IMR-90 (cell line): ENCODE measurements at regions not wholly inside any gene's neighbourhood (a gene's known extent, or its start where the extent isn't known, plus 50 kb on each side); places are given as distances from the start of the nearest gene placed in this dataset.

Experiments
- ATAC-seq: fragments of 200-7000 bp; cut with Tn5 transposase; 2 replicates; pipeline ENCODE4 v1.9.1; 2020; ENCODE audit warnings: low read depth, mild to moderate bottlenecking, moderate library complexity
- BruUV-seq: library from RNA; stranded (reverse); fragments of 400-500 nt; replicated peaks from 2 replicates; lab custom pipeline; 2021; lab: Mats Ljungman, UMichigan
- CTCF ChIA-PET: fragments of 300-600 bp; formaldehyde crosslinking; extraction: SDS; loops from one replicate; lab custom pipeline; 2021; ENCODE audit warnings: antibody characterized with exemption; lab: Yijun Ruan, JAX
- POLR2A ChIA-PET: fragments of 300-600 bp; sonication (Branson Sonifier 250); formaldehyde crosslinking; loops from one replicate; lab custom pipeline; 2022; ENCODE audit warnings: antibody characterized with exemption; ENCODE audit not compliant: unreplicated experiment; lab: Charles Lee
- DNase-seq: peaks from one replicate; pipeline ENCODE4 v3.0.0; 2013
- H2AFZ ChIP-seq: replicated peaks from 2 replicates; pipeline ENCODE3; 2013; ENCODE audit warnings: low read length, mild to moderate bottlenecking; ENCODE audit not compliant: poor library complexity
- H2AK5ac ChIP-seq: 2 replicates; pipeline ENCODE4 v1.6.1; 2013; ENCODE audit warnings: low read depth, low read length, inconsistent platforms
- H2AK9ac ChIP-seq: replicated peaks from 2 replicates; pipeline ENCODE3; 2013; ENCODE audit warnings: mild to moderate bottlenecking, low read depth, low read length, moderate library complexity; ENCODE audit not compliant: poor library complexity
- H2BK120ac ChIP-seq: 2 replicates; pipeline ENCODE4 v1.6.1; 2013; ENCODE audit warnings: low read depth, low read length, inconsistent platforms
- H2BK15ac ChIP-seq: 3 replicates; pipeline ENCODE4 v1.6.1; 2013; ENCODE audit warnings: low read depth, low read length, inconsistent platforms
- H2BK20ac ChIP-seq: 2 replicates; pipeline ENCODE4 v1.6.1; 2013; ENCODE audit warnings: low read depth, mild to moderate bottlenecking, inconsistent platforms, low read length, moderate library complexity
- H2BK5ac ChIP-seq: 2 replicates; pipeline ENCODE4 v1.6.1; 2013; ENCODE audit warnings: mild to moderate bottlenecking, low read depth, low read length, inconsistent platforms; ENCODE audit not compliant: poor library complexity, severe bottlenecking
- H3K14ac ChIP-seq: replicated peaks from 2 replicates; pipeline ENCODE4 v1.6.1; 2013; ENCODE audit warnings: low read depth, low read length, inconsistent platforms
- H3K18ac ChIP-seq: 2 replicates; pipeline ENCODE4 v1.6.1; 2013; ENCODE audit warnings: low read depth, low read length, control low read depth
- H3K23ac ChIP-seq: 2 replicates; pipeline ENCODE4 v1.6.1; 2013; ENCODE audit warnings: low read depth, low read length, inconsistent platforms
- H3K27ac ChIP-seq: 2 replicates; pipeline ENCODE4 v1.5.1; 2013; ENCODE audit warnings: mild to moderate bottlenecking, control low read depth, low read length; ENCODE audit not compliant: insufficient read depth
- H3K27me3 ChIP-seq: 2 replicates; pipeline ENCODE4 v1.6.1; 2013; ENCODE audit warnings: low read length; ENCODE audit not compliant: control insufficient read depth, insufficient read depth
- H3K36me3 ChIP-seq: 2 replicates; pipeline ENCODE4 v1.6.1; 2013; ENCODE audit warnings: low read length, mixed read lengths; ENCODE audit not compliant: control insufficient read depth, insufficient read depth
- H3K4ac ChIP-seq: 2 replicates; pipeline ENCODE4 v1.6.1; 2013; ENCODE audit warnings: low read depth, low read length, inconsistent platforms
- H3K4me1 ChIP-seq: 2 replicates; pipeline ENCODE4 v1.6.1; 2013; ENCODE audit warnings: low read length, mixed read lengths; ENCODE audit not compliant: control insufficient read depth, insufficient read depth
- H3K4me2 ChIP-seq: 2 replicates; pipeline ENCODE4 v1.6.1; 2013; ENCODE audit warnings: low read depth, mild to moderate bottlenecking, control low read depth, low read length, moderate library complexity
- H3K4me3 ChIP-seq: 2 replicates; pipeline ENCODE4 v1.5.1; 2013; ENCODE audit warnings: low read depth, mild to moderate bottlenecking, control low read depth, low read length, moderate library complexity; ENCODE audit not compliant: insufficient read depth
- H3K56ac ChIP-seq: 2 replicates; pipeline ENCODE4 v1.6.1; 2013; ENCODE audit warnings: low read length, inconsistent platforms; ENCODE audit not compliant: insufficient read depth; ENCODE audit errors: extremely low read depth
- H3K79me1 ChIP-seq, 2 experiments: 2 replicates each; pipeline ENCODE4 v1.6.1; 2013; ENCODE audit warnings: low read length in 2 of 2, inconsistent platforms in 1 of 2, low read depth in 1 of 2
- H3K9ac ChIP-seq: 2 replicates; pipeline ENCODE4 v1.6.1; 2013; ENCODE audit warnings: low read depth, low read length, control low read depth
- H3K9me1 ChIP-seq: 2 replicates; pipeline ENCODE4 v1.6.1; 2013; ENCODE audit warnings: low read length, inconsistent platforms; ENCODE audit not compliant: insufficient read depth
- H3K9me3 ChIP-seq: 2 replicates; pipeline ENCODE4 v1.6.1; 2013; ENCODE audit warnings: low read length; ENCODE audit not compliant: control insufficient read depth, insufficient read depth
- H4K20me1 ChIP-seq: 2 replicates; pipeline ENCODE4 v1.6.1; 2013; ENCODE audit warnings: low read length, inconsistent platforms; ENCODE audit not compliant: insufficient read depth
- H4K5ac ChIP-seq: 2 replicates; pipeline ENCODE4 v1.6.1; 2013; ENCODE audit warnings: mild to moderate bottlenecking, low read depth, low read length, control low read depth
- H4K8ac ChIP-seq, 2 experiments: 2 replicates each; pipeline ENCODE4 v1.6.1; 2013; ENCODE audit warnings: low read depth in 2 of 2, low read length in 2 of 2, control low read depth in 1 of 2, inconsistent platforms in 1 of 2
- H4K91ac ChIP-seq: 2 replicates; pipeline ENCODE4 v1.6.1; 2013; ENCODE audit warnings: low read depth, low read length, inconsistent platforms; ENCODE audit not compliant: insufficient read depth
- BHLHE40 ChIP-seq: fragments of 150-350 bp; IDR thresholded peaks from 2 replicates; pipeline ENCODE4 v1.6.1; 2016; ENCODE audit warnings: mild to moderate bottlenecking, low read depth, low read length
- CEBPB ChIP-seq: IDR thresholded peaks from 2 replicates; pipeline ENCODE4 v1.6.1; 2012; ENCODE audit warnings: low read depth, low read length, improper control_type of control experiment
- CHD1 ChIP-seq: IDR thresholded peaks from 2 replicates; pipeline ENCODE4 v1.6.1; 2012; ENCODE audit warnings: low read depth, low read length, improper control_type of control experiment
- FOS ChIP-seq: fragments of 150-350 bp; IDR thresholded peaks from 2 replicates; pipeline ENCODE4 v1.6.1; 2016; ENCODE audit warnings: low read depth, low read length
- MAFK ChIP-seq: IDR thresholded peaks from 2 replicates; pipeline ENCODE4 v1.6.1; 2012; ENCODE audit warnings: low read depth, low read length, improper control_type of control experiment
- MAZ ChIP-seq: IDR thresholded peaks from 2 replicates; pipeline ENCODE4 v1.6.1; 2012; ENCODE audit warnings: low read depth, mild to moderate bottlenecking, low read length, improper control_type of control experiment, moderate library complexity, borderline replicate concordance
- MXI1 ChIP-seq: IDR thresholded peaks from 2 replicates; pipeline ENCODE4 v1.6.1; 2012; ENCODE audit warnings: low read depth, mild to moderate bottlenecking, low read length, moderate library complexity, borderline replicate concordance
- NFE2L2 ChIP-seq: fragments of 150-350 bp; IDR thresholded peaks from 2 replicates; pipeline ENCODE4 v1.6.1; 2016; ENCODE audit warnings: low read depth, mild to moderate bottlenecking, low read length
- RAD21 ChIP-seq: IDR thresholded peaks from 2 replicates; pipeline ENCODE4 v1.6.1; 2012; ENCODE audit warnings: low read length, improper control_type of control experiment
- RCOR1 ChIP-seq: IDR thresholded peaks from 2 replicates; pipeline ENCODE4 v1.6.1; 2012; ENCODE audit warnings: mild to moderate bottlenecking, low read length, improper control_type of control experiment; ENCODE audit not compliant: insufficient replicate concordance
- RFX5 ChIP-seq: IDR thresholded peaks from 2 replicates; pipeline ENCODE4 v1.8.0; 2012; ENCODE audit warnings: low read depth, mild to moderate bottlenecking, low read length, moderate library complexity
- SMC3 ChIP-seq: fragments of 150-350 bp; IDR thresholded peaks from 2 replicates; pipeline ENCODE4 v1.6.1; 2016; ENCODE audit warnings: low read depth, mild to moderate bottlenecking, antibody characterized with exemption, low read length, moderate library complexity
- WGBS, 2 experiments: methylation state at CpG; one replicate each; pipeline versions ENCODE4 v1.1.5 to v1.1.7; 2013; ENCODE audit warnings: missing lambda C conversion rate in 2 of 2; ENCODE audit not compliant: insufficient read length in 1 of 2; ENCODE audit errors: extremely low coverage in 2 of 2; 5-methylcytosine and 5-hydroxymethylcytosine counted together
- dilution Hi-C: fragments of 300-500 bp; cut with HindIII; formaldehyde crosslinking; loops from one replicate; pipeline ENCODE4 v1.14.3; 2018; ENCODE audit warnings: low sequenced_read_pairs; ENCODE audit not compliant: unreplicated experiment
- in situ Hi-C: fragments of 300-500 bp; cut with MboI; formaldehyde crosslinking; loops from 3 replicates; pipeline ENCODE4 v1.14.3; 2019; ENCODE audit warnings: low sequenced_read_pairs, inconsistent platforms, mixed read lengths
- intact Hi-C: fragments of 100-400 bp; cut with micrococcal nuclease; formaldehyde crosslinking; loops from 2 replicates; pipeline ENCODE4 v1.10.0; 2022
- TF ChIP-seq, protein P1 (sequence below): fragments of 150-350 bp; IDR thresholded peaks from 2 replicates; pipeline ENCODE4 v1.6.1; 2016; ENCODE audit warnings: low read depth, mild to moderate bottlenecking, low read length, moderate library complexity, borderline replicate concordance
- TF ChIP-seq, protein P2 (sequence below): fragments of 150-350 bp; IDR thresholded peaks from 2 replicates; pipeline ENCODE4 v1.6.1; 2017; ENCODE audit warnings: mild to moderate bottlenecking, antibody characterized with exemption, low read length, low read depth
- TF ChIP-seq, protein P3 (sequence below): conservative IDR thresholded peaks from 2 replicates; pipeline ENCODE4 v1.5.1; 2012; ENCODE audit warnings: mild to moderate bottlenecking, low read depth, low read length, improper control_type of control experiment

DNA sequence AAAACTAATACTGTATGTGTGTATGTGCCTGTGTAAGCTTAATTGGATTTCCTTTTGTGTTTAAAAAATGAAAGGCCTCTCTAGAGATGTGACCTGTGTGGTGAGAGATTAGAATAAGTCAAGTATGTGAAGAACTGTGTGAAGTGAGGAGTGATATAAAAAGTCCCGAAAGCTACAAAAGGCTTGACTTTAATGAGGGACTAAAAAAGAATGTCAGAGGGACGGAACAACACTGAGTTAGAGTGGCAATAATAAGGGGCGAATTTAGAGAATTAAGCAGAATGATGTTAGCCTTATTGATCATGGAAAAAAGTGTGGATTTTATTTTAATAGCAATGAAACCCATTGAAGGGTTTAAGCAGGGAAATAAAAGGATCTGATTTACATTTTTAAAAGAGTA, 1281.2 kb upstream of the ADGRB3 start:
- ChIA-PET POLR2A (no interaction called here), CTCF (no interaction called here)
- no peak overlapping the region for H2BK20ac ChIP-seq
- H2BK5ac ChIP-seq = no peak overlapping the region
- in situ Hi-C loops (no loop called here), intact Hi-C loops (no loop called here), dilution Hi-C loops (no loop called here)
- no peak overlapping the region for H3K27ac ChIP-seq
- ATAC-seq (no peak), DNase-seq (no peak)
- H4K20me1 ChIP-seq = no peaks in the 10 kb centered on the region
- no peak overlapping the region for H2BK120ac ChIP-seq
- WGBS, 2 experiments = 17% methylated on average over 1 of the region's 3 CpGs; no CpG with 5 or more reads in 1 of the 2 experiments
- no peaks in the 10 kb centered on the region for H3K79me1 ChIP-seq
- H3K4me2 ChIP-seq = no peak overlapping the region
- no peaks in the 10 kb centered on the region for H3K36me3 ChIP-seq
- no peak overlapping the region for H3K23ac ChIP-seq
- no peak overlapping the region for H3K18ac ChIP-seq
- no peak overlapping the region for H3K56ac ChIP-seq
- H4K5ac ChIP-seq = no peak overlapping the region
- no peak overlapping the region for H3K14ac ChIP-seq
- H3K9me3 ChIP-seq = peaks cover 2% of the 10 kb centered on the region
- no peak overlapping the region for H4K91ac ChIP-seq
- no peak overlapping the region for H2AK5ac ChIP-seq
- no peaks in the 10 kb centered on the region for H3K27me3 ChIP-seq
- TF ChIP-seq FOS (no peak), RFX5 (no peak), RCOR1 (no peak), SMC3 (no peak), MAFK (no peak), CEBPB (no peak), NFE2L2 (no peak), RAD21 (no peak), CHD1 (no peak), MAZ (no peak), MXI1 (no peak), BHLHE40 (no peak)
- TF ChIP-seq, protein P1, sequence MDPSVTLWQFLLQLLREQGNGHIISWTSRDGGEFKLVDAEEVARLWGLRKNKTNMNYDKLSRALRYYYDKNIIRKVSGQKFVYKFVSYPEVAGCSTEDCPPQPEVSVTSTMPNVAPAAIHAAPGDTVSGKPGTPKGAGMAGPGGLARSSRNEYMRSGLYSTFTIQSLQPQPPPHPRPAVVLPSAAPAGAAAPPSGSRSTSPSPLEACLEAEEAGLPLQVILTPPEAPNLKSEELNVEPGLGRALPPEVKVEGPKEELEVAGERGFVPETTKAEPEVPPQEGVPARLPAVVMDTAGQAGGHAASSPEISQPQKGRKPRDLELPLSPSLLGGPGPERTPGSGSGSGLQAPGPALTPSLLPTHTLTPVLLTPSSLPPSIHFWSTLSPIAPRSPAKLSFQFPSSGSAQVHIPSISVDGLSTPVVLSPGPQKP = no peak
- TF ChIP-seq, protein P2, sequence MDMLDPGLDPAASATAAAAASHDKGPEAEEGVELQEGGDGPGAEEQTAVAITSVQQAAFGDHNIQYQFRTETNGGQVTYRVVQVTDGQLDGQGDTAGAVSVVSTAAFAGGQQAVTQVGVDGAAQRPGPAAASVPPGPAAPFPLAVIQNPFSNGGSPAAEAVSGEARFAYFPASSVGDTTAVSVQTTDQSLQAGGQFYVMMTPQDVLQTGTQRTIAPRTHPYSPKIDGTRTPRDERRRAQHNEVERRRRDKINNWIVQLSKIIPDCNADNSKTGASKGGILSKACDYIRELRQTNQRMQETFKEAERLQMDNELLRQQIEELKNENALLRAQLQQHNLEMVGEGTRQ = no peak
- TF ChIP-seq, protein P3, sequence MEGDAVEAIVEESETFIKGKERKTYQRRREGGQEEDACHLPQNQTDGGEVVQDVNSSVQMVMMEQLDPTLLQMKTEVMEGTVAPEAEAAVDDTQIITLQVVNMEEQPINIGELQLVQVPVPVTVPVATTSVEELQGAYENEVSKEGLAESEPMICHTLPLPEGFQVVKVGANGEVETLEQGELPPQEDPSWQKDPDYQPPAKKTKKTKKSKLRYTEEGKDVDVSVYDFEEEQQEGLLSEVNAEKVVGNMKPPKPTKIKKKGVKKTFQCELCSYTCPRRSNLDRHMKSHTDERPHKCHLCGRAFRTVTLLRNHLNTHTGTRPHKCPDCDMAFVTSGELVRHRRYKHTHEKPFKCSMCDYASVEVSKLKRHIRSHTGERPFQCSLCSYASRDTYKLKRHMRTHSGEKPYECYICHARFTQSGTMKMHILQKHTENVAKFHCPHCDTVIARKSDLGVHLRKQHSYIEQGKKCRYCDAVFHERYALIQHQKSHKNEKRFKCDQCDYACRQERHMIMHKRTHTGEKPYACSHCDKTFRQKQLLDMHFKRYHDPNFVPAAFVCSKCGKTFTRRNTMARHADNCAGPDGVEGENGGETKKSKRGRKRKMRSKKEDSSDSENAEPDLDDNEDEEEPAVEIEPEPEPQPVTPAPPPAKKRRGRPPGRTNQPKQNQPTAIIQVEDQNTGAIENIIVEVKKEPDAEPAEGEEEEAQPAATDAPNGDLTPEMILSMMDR = no peak
- no peak overlapping the region for H3K4me3 ChIP-seq
- H3K9me1 ChIP-seq = no peaks in the 10 kb centered on the region
- H2AK9ac ChIP-seq = no peak overlapping the region
- no peak overlapping the region for H4K8ac ChIP-seq
- no peak overlapping the region for H3K4ac ChIP-seq
- no peak overlapping the region for H2AFZ ChIP-seq
- no peak overlapping the region for H2BK15ac ChIP-seq
- no peaks in the 10 kb centered on the region for H3K4me1 ChIP-seq
- no TSS peak for BruUV-seq
- H3K9ac ChIP-seq = no peak overlapping the region
